Vagina (tissue), 2 donors: ENCODE measurements at regions not wholly inside any gene's neighbourhood (a gene's known extent, or its start where the extent isn't known, plus 50 kb on each side); places are given as distances from the start of the nearest gene placed in this dataset.

Source experiments
- POLR2AphosphoS5 ChIP-seq, 2 donors: sonication (generic); formaldehyde crosslinking; IDR thresholded peaks; one replicate each; pipeline ENCODE4 v1.9.0; 2017; ENCODE audit warnings: antibody characterized with exemption in 2 of 2, mild to moderate bottlenecking in 2 of 2, low read depth in 1 of 2; ENCODE audit not compliant: insufficient read depth in 1 of 2
- TF ChIP-seq, protein P1 (sequence below), 3 experiments: fragments of 450-650 bp in 2 of 3; fragments of 200-600 bp in 1 of 3; sonication (generic) in 1 of 3; IDR thresholded peaks; one replicate each; pipeline ENCODE4 v1.5.1; 2017 to 2019; ENCODE audit warnings: antibody characterized with exemption in 3 of 3, mild to moderate bottlenecking in 2 of 3, moderate library complexity in 2 of 3

DNA sequence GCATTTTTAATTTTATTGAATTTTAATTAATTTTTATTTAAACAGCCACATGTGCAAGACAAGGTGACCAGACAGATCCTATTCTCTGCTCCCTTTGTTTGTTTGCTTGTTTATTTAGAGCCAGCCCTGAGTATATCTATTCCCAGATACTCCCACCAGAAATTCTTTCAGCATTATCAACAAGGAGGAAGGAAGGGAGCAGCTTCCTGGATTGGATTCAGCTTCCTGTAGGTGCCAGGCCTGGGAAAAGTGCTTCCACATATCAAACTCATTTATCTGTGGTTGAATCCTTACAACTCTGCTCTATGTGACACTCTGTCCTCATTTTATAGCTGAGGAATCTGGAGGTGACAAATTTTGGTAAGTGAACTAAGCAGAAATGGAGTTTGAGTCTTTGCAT lies 60.5 kb upstream of the KLF7 start:
- TF ChIP-seq, protein P1, sequence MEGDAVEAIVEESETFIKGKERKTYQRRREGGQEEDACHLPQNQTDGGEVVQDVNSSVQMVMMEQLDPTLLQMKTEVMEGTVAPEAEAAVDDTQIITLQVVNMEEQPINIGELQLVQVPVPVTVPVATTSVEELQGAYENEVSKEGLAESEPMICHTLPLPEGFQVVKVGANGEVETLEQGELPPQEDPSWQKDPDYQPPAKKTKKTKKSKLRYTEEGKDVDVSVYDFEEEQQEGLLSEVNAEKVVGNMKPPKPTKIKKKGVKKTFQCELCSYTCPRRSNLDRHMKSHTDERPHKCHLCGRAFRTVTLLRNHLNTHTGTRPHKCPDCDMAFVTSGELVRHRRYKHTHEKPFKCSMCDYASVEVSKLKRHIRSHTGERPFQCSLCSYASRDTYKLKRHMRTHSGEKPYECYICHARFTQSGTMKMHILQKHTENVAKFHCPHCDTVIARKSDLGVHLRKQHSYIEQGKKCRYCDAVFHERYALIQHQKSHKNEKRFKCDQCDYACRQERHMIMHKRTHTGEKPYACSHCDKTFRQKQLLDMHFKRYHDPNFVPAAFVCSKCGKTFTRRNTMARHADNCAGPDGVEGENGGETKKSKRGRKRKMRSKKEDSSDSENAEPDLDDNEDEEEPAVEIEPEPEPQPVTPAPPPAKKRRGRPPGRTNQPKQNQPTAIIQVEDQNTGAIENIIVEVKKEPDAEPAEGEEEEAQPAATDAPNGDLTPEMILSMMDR (IDR thresholded peaks at IDR 0.05), result no peak
- TF ChIP-seq POLR2AphosphoS5 (IDR thresholded peaks at IDR 0.05; ENCODE audit: insufficient read depth in 1 of 2, low read depth in 1 of 2), result no peak
